ENCODE measurements at regions not wholly inside any gene's neighbourhood (a gene's known extent, or its start where the extent isn't known, plus 50 kb on each side); places are given as distances from the start of the nearest gene placed in this dataset.

DNA sequence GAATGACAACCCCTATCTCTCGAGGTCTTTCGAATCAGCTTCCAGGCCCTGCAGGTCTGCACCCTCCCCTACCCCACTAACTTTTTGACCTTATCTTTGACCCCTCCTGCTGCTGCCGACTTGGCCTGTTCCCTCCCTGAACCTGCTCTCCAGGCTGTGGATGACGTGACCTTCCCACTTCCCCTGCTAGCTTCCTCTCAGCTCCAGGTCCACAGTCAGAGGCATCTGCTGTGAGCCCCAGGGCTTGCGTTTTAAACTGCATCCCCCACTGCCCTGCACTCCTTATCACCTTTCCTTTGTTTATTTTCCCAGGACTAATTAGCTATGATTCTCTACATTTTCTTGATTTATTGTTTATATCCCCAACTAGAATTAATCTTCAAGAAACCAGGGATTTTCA, 71.2 kb upstream of the ALKAL2 start:
- TF ChIP-seq POLR2A (IDR thresholded peaks at IDR 0.05): no peak
- no peak for TF ChIP-seq POLR2AphosphoS5 (IDR thresholded peaks at IDR 0.05)
- TF ChIP-seq, protein P1, sequence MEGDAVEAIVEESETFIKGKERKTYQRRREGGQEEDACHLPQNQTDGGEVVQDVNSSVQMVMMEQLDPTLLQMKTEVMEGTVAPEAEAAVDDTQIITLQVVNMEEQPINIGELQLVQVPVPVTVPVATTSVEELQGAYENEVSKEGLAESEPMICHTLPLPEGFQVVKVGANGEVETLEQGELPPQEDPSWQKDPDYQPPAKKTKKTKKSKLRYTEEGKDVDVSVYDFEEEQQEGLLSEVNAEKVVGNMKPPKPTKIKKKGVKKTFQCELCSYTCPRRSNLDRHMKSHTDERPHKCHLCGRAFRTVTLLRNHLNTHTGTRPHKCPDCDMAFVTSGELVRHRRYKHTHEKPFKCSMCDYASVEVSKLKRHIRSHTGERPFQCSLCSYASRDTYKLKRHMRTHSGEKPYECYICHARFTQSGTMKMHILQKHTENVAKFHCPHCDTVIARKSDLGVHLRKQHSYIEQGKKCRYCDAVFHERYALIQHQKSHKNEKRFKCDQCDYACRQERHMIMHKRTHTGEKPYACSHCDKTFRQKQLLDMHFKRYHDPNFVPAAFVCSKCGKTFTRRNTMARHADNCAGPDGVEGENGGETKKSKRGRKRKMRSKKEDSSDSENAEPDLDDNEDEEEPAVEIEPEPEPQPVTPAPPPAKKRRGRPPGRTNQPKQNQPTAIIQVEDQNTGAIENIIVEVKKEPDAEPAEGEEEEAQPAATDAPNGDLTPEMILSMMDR (IDR thresholded peaks at IDR 0.05): no peak

All from sigmoid colon (tissue), 4 donors.